ENCODE measurements at regions not wholly inside any gene's neighbourhood (a gene's known extent, or its start where the extent isn't known, plus 50 kb on each side); places are given as distances from the start of the nearest gene placed in this dataset.

DNA sequence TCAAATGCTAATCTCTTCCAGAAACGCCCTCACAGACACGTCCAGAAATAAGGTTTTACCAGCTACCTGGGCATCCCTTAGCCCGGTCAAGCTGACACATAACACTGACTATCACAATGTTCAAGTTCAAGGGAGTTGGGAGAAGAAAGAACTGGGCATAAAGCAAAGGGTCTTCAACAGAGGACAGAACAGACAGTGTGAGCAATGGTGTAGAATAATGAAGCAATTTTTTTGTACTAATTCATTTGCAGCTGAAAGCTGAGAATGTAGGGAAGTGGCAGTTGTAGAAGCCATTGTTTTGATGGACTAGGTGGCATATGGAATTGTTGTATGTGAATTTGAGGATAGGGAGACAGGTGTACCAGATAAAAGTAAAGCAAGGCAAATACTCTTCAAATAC is 58.1 kb upstream of the WDFY2 start:
- Histone ChIP-seq H3K4me2 (no peak overlapping the region), H3K79me2 (no peaks in the 10 kb centered on the region), H3K9me3 (ENCODE audit: low read depth) (no peaks in the 10 kb centered on the region), H3K9me2 (replicated peaks; ENCODE audit: insufficient read depth) (no peaks in the 10 kb centered on the region), H3K36me3 (replicated peaks; ENCODE audit: insufficient read depth, low read depth) (no peaks in the 10 kb centered on the region), H2AFZ (no peak overlapping the region), H3K27me3 (no peaks in the 10 kb centered on the region), H3K4me3 (no peak overlapping the region), H4K20me1 (ENCODE audit: insufficient read depth, poor library complexity, severe bottlenecking) (no peaks in the 10 kb centered on the region), H3K27ac (no peak overlapping the region), H3K4me1 (ENCODE audit: insufficient read depth) (peaks cover 4% of the 10 kb centered on the region)
- 89% methylated on average over 3 of the region's 3 CpGs for WGBS (ENCODE audit: low lambda C conversion rate, missing lambda C conversion rate)
- TF ChIP-seq EZH2 (IDR thresholded peaks at IDR 0.05; ENCODE audit: borderline replicate concordance) (no peak), CTCF (IDR thresholded peaks at IDR 0.05; ENCODE audit: poor library complexity) (no peak)
- no peak for DNase-seq (ENCODE audit: low spot score)

GRCh38 chr13:51532736-51533197 is 51.5 kb upstream of the WDFY2 start:
- WGBS (ENCODE audit: low lambda C conversion rate, missing lambda C conversion rate) = 59% methylated on average over 2 of the region's 2 CpGs
- no peak for TF ChIP-seq EZH2 (IDR thresholded peaks at IDR 0.05; ENCODE audit: borderline replicate concordance)
- no peak for TF ChIP-seq CTCF (IDR thresholded peaks at IDR 0.05; ENCODE audit: poor library complexity)
- TF ChIP-seq EZH2phosphoT487 (IDR thresholded peaks at IDR 0.05; ENCODE audit: low read depth, severe bottlenecking, unreplicated experiment) = no peak
- H3K4me2 ChIP-seq = no peak overlapping the region

GRCh38 chr13:51534041-51534817 is 50.0 kb upstream of the WDFY2 start:
- Histone ChIP-seq H3K9me3 (ENCODE audit: low read depth) (no peaks in the 10 kb centered on the region), H3K4me1 (ENCODE audit: insufficient read depth) (no peaks in the 10 kb centered on the region), H3K4me2 (no peak overlapping the region), H3K27ac (no peak overlapping the region), H3K79me2 (no peaks in the 10 kb centered on the region), H3K4me3 (no peak overlapping the region), H4K20me1 (ENCODE audit: insufficient read depth, poor library complexity, severe bottlenecking) (no peaks in the 10 kb centered on the region), H3K36me3 (replicated peaks; ENCODE audit: insufficient read depth, low read depth) (no peaks in the 10 kb centered on the region), H3K9me2 (replicated peaks; ENCODE audit: insufficient read depth) (no peaks in the 10 kb centered on the region), H2AFZ (no peak overlapping the region), H3K27me3 (no peaks in the 10 kb centered on the region)
- WGBS (ENCODE audit: low lambda C conversion rate, missing lambda C conversion rate) = 90% methylated on average over 6 of the region's 6 CpGs
- DNase-seq (ENCODE audit: low spot score) = no peak
- TF ChIP-seq CTCF (IDR thresholded peaks at IDR 0.05; ENCODE audit: poor library complexity) = no peak
- TF ChIP-seq EZH2phosphoT487 (IDR thresholded peaks at IDR 0.05; ENCODE audit: low read depth, severe bottlenecking, unreplicated experiment) = no peak
- TF ChIP-seq EZH2 (IDR thresholded peaks at IDR 0.05; ENCODE audit: borderline replicate concordance) = no peak

More at GRCh38 chr13:51532736-51533197, 51.5 kb upstream of the WDFY2 start:
- H3K4me1 ChIP-seq (ENCODE audit: insufficient read depth) = no peaks in the 10 kb centered on the region
- no peaks in the 10 kb centered on the region for H3K9me3 ChIP-seq (ENCODE audit: low read depth)
- H4K20me1 ChIP-seq (ENCODE audit: insufficient read depth, poor library complexity, severe bottlenecking) = no peaks in the 10 kb centered on the region
- no peak overlapping the region for H3K4me3 ChIP-seq
- H3K36me3 ChIP-seq (replicated peaks; ENCODE audit: insufficient read depth, low read depth) = no peaks in the 10 kb centered on the region
- no peak for DNase-seq (ENCODE audit: low spot score)
- H2AFZ ChIP-seq = no peak overlapping the region
- no peaks in the 10 kb centered on the region for H3K9me2 ChIP-seq (replicated peaks; ENCODE audit: insufficient read depth)
- H3K27me3 ChIP-seq = no peaks in the 10 kb centered on the region
- H3K79me2 ChIP-seq = no peaks in the 10 kb centered on the region
- H3K27ac ChIP-seq = no peak overlapping the region

Data from hepatocyte (in vitro differentiated cells).